ENCODE measurements at regions not wholly inside any gene's neighbourhood (a gene's known extent, or its start where the extent isn't known, plus 50 kb on each side); places are given as distances from the start of the nearest gene placed in this dataset.

DNA sequence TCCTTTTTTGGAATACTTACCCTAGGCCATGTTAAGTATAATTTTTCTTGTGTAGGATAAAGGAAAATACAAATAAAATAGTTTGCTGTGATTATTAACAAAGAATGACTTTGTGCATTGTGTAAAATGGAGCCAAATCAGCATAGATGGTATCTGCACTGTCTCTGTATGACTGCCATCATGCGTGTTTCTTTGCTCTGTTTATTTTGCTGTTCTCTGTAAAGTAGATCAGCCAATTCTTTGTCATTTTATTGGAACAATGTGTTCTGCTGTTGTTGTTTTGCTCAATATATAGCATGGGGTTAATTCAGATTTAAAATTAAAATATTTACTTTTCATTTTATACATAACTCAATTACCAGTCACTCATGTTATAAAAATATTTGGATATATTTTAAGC, 181.3 kb upstream of the UBE2E3 start:
- TF ChIP-seq, protein P1, sequence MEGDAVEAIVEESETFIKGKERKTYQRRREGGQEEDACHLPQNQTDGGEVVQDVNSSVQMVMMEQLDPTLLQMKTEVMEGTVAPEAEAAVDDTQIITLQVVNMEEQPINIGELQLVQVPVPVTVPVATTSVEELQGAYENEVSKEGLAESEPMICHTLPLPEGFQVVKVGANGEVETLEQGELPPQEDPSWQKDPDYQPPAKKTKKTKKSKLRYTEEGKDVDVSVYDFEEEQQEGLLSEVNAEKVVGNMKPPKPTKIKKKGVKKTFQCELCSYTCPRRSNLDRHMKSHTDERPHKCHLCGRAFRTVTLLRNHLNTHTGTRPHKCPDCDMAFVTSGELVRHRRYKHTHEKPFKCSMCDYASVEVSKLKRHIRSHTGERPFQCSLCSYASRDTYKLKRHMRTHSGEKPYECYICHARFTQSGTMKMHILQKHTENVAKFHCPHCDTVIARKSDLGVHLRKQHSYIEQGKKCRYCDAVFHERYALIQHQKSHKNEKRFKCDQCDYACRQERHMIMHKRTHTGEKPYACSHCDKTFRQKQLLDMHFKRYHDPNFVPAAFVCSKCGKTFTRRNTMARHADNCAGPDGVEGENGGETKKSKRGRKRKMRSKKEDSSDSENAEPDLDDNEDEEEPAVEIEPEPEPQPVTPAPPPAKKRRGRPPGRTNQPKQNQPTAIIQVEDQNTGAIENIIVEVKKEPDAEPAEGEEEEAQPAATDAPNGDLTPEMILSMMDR (IDR thresholded peaks at IDR 0.05), result no peak
- no peak for TF ChIP-seq POLR2A (IDR thresholded peaks at IDR 0.05)
